Astrocyte of the spinal cord (primary cell): ENCODE measurements at regions not wholly inside any gene's neighbourhood (a gene's known extent, or its start where the extent isn't known, plus 50 kb on each side); places are given as distances from the start of the nearest gene placed in this dataset.
"Not testable (repeated sequence)": the region's sequence is repeated elsewhere in the genome, so short reads cannot be mapped to it uniquely, and the experiment has no call there.

Source experiments
- DNase-seq: peaks from one replicate; pipeline ENCODE4 v3.0.0; 2011; ENCODE audit warnings: low read depth, low spot score
- H3K4me3 ChIP-seq: 2 replicates; pipeline ENCODE4 v1.5.1; 2011; ENCODE audit warnings: low read depth, mild to moderate bottlenecking, low read length, moderate library complexity
- in situ Hi-C: cut with HindIII; loops from 2 replicates; pipeline ENCODE4 v1.10.0; 2017; ENCODE audit warnings: low sequenced_read_pairs
- TF ChIP-seq, protein P1 (sequence below): IDR thresholded peaks from 2 replicates; pipeline ENCODE4 v1.5.1; 2012; ENCODE audit warnings: low read depth, mild to moderate bottlenecking, low read length, inconsistent platforms

DNA sequence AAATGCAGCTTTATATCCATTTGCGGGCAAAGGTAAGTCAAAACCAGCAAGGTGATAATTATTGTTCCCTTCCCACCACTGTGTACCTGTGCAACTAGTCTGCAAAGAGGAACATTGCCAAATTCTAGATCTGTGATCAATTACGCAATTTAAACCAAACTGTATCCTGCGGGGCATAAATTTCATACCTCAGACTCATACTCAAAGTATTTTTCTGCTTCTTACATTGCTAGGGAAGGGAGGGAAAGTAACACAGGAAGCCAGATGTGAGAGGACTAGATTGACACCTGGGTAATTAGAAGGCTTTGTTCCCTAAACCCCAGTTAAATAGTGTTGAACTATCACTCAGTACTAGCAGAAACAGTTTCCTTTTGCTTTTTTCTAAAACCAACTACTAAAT, 240.2 kb upstream of the ZNF608 start:
- no peak overlapping the region for H3K4me3 ChIP-seq
- TF ChIP-seq, protein P1, sequence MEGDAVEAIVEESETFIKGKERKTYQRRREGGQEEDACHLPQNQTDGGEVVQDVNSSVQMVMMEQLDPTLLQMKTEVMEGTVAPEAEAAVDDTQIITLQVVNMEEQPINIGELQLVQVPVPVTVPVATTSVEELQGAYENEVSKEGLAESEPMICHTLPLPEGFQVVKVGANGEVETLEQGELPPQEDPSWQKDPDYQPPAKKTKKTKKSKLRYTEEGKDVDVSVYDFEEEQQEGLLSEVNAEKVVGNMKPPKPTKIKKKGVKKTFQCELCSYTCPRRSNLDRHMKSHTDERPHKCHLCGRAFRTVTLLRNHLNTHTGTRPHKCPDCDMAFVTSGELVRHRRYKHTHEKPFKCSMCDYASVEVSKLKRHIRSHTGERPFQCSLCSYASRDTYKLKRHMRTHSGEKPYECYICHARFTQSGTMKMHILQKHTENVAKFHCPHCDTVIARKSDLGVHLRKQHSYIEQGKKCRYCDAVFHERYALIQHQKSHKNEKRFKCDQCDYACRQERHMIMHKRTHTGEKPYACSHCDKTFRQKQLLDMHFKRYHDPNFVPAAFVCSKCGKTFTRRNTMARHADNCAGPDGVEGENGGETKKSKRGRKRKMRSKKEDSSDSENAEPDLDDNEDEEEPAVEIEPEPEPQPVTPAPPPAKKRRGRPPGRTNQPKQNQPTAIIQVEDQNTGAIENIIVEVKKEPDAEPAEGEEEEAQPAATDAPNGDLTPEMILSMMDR = no peak
- no peak for DNase-seq
- in situ Hi-C loops = no loop called here

DNA sequence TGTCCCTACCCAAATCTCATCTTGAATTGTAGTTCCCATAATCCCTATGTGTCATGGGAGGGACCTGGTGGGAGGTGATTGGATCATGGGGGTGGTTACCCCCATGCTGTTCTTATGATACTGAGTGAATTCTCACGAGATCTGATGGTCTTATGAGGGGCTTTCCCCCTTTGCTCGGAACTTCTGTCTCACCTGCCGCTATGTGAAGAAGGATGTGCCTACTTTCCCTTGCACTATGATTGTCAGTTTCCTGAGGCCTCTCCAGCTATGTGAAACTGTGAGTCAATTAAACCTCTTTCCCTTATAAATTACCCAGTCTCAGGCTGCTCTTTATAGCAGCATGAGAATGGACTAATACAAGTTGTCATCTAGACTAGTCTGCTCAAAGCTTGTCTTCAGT, 241.3 kb upstream of the ZNF608 start:
- in situ Hi-C loops, DNase-seq, H3K4me3 ChIP-seq: not testable (repeated sequence)

DNA sequence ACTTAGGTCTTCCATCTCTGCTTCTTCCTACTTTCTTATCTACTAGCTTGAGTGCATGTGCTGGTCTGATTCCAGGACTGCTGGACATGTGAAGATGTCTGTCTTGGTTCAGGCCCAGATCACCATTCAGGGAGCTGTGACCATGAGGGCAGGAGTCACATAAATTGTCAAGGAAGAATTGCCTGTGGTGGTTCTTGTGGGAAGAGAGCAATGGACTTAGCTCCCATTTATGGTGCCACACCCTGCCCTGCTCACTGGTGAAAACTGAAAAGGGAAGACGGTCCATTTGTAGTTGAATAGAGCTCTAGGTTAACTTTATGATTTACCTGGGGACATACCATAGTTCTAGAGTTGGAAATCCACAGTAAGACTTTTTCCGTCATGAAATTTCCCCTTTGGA, 244.3 kb upstream of the ZNF608 start:
- no peak for DNase-seq
- TF ChIP-seq, protein P1 = no peak
- in situ Hi-C loops = no loop called here
- no peak overlapping the region for H3K4me3 ChIP-seq

DNA sequence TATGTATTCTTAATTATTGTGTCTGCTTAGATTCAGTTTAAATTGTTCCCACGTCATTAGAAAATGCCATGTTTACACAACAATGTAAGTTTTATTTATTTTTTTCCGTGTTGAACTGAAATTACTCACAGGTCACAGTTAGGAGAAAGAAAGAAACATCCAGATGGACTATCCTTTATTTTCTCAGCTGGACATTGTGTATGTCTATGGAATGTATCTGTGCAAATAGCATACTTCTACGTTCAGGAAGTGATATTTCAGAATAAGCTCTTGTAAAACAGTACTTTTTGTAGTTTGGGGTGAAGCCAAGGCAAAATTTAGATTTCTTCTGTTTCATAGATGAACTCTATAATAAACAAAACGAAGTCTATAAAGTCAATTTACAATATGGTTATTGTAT, 249.0 kb upstream of the ZNF608 start:
- DNase-seq = peak; percentile 69
- TF ChIP-seq, protein P1 = no peak
- in situ Hi-C loops = no loop called here
- H3K4me3 ChIP-seq = no peak overlapping the region

DNA sequence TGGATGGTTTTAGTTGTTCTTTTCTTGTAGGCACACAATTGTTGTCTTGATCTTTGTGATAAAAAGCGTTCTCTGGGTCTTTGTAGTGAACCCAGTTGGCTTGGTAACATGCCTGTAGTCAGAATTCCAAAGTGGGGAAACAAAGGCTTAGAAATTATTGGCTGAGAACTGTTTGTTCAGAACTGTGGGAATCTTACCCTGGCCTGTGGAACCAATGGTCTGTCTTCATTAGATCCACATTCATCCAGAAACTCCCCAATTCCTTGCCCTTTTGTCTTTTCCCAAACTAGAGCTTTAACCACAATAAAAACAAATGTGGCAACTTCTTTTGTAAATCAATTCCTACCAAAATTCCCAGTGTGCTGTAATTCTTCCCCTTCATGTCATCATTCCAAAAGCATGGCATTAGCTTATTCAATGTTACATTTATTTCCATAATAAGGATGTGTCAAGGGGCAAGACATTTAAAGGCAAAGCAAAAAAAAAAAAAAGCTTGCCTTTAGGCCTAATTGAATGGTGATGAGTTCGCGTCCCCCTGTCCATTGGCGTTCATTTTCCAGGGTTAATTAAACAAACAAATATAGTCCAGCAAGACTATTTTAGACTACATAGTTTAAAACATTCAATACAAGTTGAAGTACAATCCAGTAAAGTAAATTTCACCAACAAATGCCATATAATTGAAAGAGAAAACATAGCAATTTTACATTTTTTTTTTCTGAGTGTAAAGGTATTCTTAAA, 249.8 kb upstream of the ZNF608 start:
- TF ChIP-seq, protein P1 = no peak
- in situ Hi-C loops = no loop called here
- DNase-seq = peak; percentile 20
- H3K4me3 ChIP-seq = no peak overlapping the region

DNA sequence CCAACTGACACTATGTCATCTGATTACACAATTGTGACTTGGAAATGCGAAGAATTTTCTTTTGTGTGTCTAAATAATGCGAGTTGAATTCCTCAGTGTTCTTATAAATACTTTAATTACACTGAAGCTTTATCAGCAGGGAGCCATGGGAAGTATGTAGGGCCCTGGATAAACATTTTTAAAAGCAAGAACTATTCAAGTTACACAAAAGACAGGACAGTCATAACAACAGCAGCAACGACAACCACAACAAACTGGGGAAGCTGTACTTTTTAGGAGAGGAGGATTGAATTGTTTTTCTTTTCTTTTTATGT, 250.3 kb upstream of the ZNF608 start:
- H3K4me3 ChIP-seq = no peak overlapping the region
- DNase-seq = peak; percentile 67
- in situ Hi-C loops = no loop called here
- TF ChIP-seq, protein P1 = no peak

DNA sequence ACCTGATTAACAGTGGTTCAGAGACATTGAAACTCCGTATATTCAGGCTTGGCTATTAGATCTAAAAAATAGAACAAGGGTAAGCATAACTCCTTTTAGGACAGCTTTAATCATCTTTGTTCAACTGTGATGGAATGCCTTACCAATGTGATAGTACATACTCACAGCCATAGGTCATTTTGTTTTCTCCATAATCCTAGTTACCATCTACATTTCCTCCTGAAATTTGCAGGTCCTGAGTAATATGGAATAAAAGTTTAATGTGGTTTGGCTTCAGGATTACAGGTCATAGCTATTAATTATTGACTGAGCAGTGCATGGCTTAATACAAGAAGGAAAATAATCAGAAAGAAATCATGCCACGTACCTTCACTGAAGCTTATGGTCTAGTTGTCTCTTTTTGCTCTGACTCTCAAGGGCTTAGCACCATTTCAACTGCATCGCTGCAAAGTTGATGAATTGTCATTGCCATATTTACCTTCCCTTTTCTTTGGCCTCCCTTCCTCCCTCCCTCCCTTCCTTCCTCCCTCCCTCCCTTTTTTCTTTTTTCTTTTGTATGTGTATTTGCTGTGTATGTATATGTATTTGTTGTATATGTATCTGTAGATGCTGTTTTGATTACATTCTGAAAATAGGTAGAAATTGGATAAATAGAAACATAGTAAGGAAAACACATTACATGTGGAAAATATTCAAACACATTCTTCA, 250.9 kb upstream of the ZNF608 start:
- DNase-seq = peak; percentile 47
- in situ Hi-C loops = no loop called here
- TF ChIP-seq, protein P1 = no peak
- H3K4me3 ChIP-seq = no peak overlapping the region
